Gastrocnemius medialis (tissue), 4 donors: ENCODE measurements at regions not wholly inside any gene's neighbourhood (a gene's known extent, or its start where the extent isn't known, plus 50 kb on each side); places are given as distances from the start of the nearest gene placed in this dataset.

Source experiments
- ATAC-seq, 2 donors: fragments of 150-250 bp; one replicate each; pipeline ENCODE4 v1.9.1; 2016
- DNase-seq, 2 donors: peaks; one replicate each; pipeline ENCODE4 v3.0.0-alpha.2; 2019
- H3K27ac ChIP-seq, 4 donors: fragments of 200-600 bp; sonication (generic); 1 replicate in 1 of 4; 2 replicates in 3 of 4; pipeline ENCODE4 v1.5.1; 2016 to 2018; ENCODE audit warnings: mild to moderate bottlenecking in 2 of 4, moderate library complexity in 1 of 4
- H3K27me3 ChIP-seq, 3 donors: fragments of 200-600 bp; sonication (generic) in 2 of 3; 1 replicate in 1 of 3; 2 replicates in 2 of 3; pipeline versions ENCODE4 v1.5.1 to v1.6.0; 2016 to 2019; ENCODE audit warnings: mild to moderate bottlenecking in 1 of 3, moderate library complexity in 1 of 3
- H3K36me3 ChIP-seq, 2 donors: fragments of 200-600 bp; sonication (generic) in 1 of 2; one replicate each; pipeline ENCODE4 v1.5.1; 2017 to 2018
- H3K4me1 ChIP-seq, 2 donors: fragments of 200-600 bp; sonication (generic) in 1 of 2; one replicate each; pipeline ENCODE4 v1.5.1; 2016 to 2017; ENCODE audit warnings: mild to moderate bottlenecking in 2 of 2
- H3K4me3 ChIP-seq, 4 donors: fragments of 200-600 bp; sonication (generic) in 3 of 4; 1 replicate in 1 of 4; 2 replicates in 3 of 4; pipeline ENCODE4 v1.5.1; 2016 to 2019; ENCODE audit warnings: mild to moderate bottlenecking in 2 of 4
- H3K9me3 ChIP-seq, 3 donors: fragments of 200-600 bp; sonication (generic) in 2 of 3; 1 replicate in 1 of 3; 2 replicates in 2 of 3; pipeline ENCODE4 v1.5.1; 2016 to 2019
- POLR2A ChIP-seq, 2 donors: fragments of 450-650 bp; IDR thresholded peaks; one replicate each; pipeline ENCODE4 v1.6.1; 2017; ENCODE audit warnings: antibody characterized with exemption in 2 of 2, mild to moderate bottlenecking in 2 of 2, moderate library complexity in 2 of 2
- in situ Hi-C, 4 donors: fragments of 200-750 bp; cut with MboI; loops; one replicate each; pipeline versions ENCODE4 v1.15.0 to v1.8.0; 2017; ENCODE audit warnings: low sequenced_read_pairs in 4 of 4
- intact Hi-C: fragments of 100-400 bp; cut with DNase I; formaldehyde crosslinking; loops from one replicate; pipeline ENCODE4 v1.15.1; 2023; ENCODE audit warnings: low total_unique reads
- TF ChIP-seq, protein P1 (sequence below), 5 experiments: fragments of 450-650 bp in 3 of 5; fragments of 200-600 bp in 2 of 5; sonication (generic) in 2 of 5; IDR thresholded peaks in 4 of 5; conservative IDR thresholded peaks in 1 of 5; 1 replicate in 4 of 5; 2 replicates in 1 of 5; pipeline ENCODE4 v1.5.1; 2016 to 2019; ENCODE audit warnings: antibody characterized with exemption in 5 of 5, mild to moderate bottlenecking in 3 of 5, moderate library complexity in 3 of 5

DNA sequence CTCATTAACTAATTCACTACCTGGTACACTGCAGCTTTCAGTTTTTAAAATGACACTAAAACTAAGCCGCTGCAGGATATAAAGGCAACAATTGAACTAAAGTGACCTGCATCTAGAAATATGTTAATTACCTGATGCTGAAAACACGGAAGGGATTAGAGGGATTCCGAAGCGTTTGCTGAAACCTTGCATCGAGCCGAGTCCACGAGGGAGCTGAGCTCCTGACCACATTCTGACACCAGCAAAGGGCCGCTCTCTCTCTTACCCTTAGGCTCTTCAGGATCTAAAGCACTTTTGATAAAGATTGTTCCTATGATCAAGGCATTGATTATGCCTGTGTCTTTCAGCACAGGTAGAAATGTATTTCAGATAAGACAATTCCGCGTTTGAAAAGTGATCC, 59.5 kb upstream of the CDKN3 start:
- no peak for TF ChIP-seq POLR2A (IDR thresholded peaks at IDR 0.05)
- TF ChIP-seq, protein P1, sequence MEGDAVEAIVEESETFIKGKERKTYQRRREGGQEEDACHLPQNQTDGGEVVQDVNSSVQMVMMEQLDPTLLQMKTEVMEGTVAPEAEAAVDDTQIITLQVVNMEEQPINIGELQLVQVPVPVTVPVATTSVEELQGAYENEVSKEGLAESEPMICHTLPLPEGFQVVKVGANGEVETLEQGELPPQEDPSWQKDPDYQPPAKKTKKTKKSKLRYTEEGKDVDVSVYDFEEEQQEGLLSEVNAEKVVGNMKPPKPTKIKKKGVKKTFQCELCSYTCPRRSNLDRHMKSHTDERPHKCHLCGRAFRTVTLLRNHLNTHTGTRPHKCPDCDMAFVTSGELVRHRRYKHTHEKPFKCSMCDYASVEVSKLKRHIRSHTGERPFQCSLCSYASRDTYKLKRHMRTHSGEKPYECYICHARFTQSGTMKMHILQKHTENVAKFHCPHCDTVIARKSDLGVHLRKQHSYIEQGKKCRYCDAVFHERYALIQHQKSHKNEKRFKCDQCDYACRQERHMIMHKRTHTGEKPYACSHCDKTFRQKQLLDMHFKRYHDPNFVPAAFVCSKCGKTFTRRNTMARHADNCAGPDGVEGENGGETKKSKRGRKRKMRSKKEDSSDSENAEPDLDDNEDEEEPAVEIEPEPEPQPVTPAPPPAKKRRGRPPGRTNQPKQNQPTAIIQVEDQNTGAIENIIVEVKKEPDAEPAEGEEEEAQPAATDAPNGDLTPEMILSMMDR (IDR thresholded peaks at IDR 0.05 in 4 of 5, conservative IDR thresholded peaks at IDR 0.05 in 1 of 5): no peak
- H3K4me1 ChIP-seq: no peaks in the 10 kb centered on the region
- H3K36me3 ChIP-seq: no peaks in the 10 kb centered on the region
- intact Hi-C loops: no loop called here
- H3K27ac ChIP-seq: no peak overlapping the region
- no peaks in the 10 kb centered on the region for H3K9me3 ChIP-seq
- DNase-seq (no peak), ATAC-seq (no peak)
- in situ Hi-C loops: loop anchor here in 3 of 4 donors (25.0 kb wide), 2 partner anchors 800 to 1050 kb away; no protein-coding TSS in a partner anchor
- H3K27me3 ChIP-seq: no peaks in the 10 kb centered on the region
- no peak overlapping the region for H3K4me3 ChIP-seq

DNA sequence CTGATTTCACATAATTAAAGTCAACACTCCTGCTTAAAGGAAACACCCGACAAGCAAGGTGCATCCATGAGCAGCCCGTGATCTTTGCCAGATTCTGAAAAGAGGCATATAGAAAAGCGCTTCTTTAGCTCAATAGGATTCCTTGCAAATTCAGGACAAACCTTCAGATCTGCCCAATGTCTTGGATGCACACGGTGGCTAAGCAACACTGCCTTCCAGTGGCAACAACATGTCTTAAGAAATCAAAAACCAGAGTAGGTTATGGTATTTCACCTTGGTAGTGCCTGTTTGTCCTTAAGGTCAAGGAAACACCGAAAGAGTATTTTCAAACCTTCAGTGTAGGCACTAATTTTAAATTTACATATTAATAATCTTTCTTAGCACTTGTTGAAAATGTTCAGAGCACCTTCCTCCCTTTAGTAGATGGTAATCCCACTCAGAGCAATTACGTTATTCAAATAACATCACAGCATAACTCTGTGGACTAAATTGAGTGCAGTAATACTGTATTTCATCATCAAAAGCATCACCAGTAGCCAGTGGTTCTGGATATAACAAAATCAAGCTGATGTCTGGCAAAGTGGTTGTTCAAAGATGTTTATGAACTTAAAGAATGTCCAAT, 58.0 kb upstream of the CDKN3 start:
- DNase-seq (no peak), ATAC-seq (no peak)
- H3K4me1 ChIP-seq: no peaks in the 10 kb centered on the region
- H3K9me3 ChIP-seq: no peaks in the 10 kb centered on the region
- H3K4me3 ChIP-seq: no peak overlapping the region
- in situ Hi-C loops (loop anchor here in 3 of 4 donors (25.0 kb wide), 2 partner anchors 802 to 1052 kb away; no protein-coding TSS in a partner anchor), intact Hi-C loops (no loop called here)
- no peaks in the 10 kb centered on the region for H3K27me3 ChIP-seq
- no peak overlapping the region for H3K27ac ChIP-seq
- no peaks in the 10 kb centered on the region for H3K36me3 ChIP-seq
- TF ChIP-seq, protein P1 (IDR thresholded peaks at IDR 0.05 in 4 of 5, conservative IDR thresholded peaks at IDR 0.05 in 1 of 5): no peak
- TF ChIP-seq POLR2A (IDR thresholded peaks at IDR 0.05): no peak

DNA sequence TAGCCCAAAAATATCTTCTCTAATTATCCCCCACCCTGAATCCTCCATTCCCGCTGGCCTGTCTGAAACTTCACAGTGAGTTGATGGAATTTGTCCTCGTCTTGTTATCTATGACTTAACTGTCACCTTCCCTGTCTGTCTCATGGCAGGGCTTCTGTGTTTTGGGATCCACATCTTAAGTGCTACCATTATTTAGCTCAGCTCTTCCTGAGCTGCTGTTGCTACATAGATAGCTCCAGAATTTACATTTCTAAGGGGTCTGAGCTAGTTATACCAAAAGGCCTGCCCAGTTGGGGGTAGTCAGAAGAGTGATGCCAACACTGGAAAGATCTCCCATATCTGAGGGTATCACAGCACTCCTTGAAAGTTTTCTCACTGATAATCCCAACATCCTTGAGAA, 57.0 kb upstream of the CDKN3 start:
- ATAC-seq: no peak
- Histone ChIP-seq H3K27me3 (no peaks in the 10 kb centered on the region), H3K27ac (no peak overlapping the region), H3K4me3 (no peak overlapping the region), H3K4me1 (no peaks in the 10 kb centered on the region), H3K36me3 (no peaks in the 10 kb centered on the region), H3K9me3 (no peaks in the 10 kb centered on the region)
- intact Hi-C loops: loop anchor here (10.0 kb wide), 1 partner anchor 805 kb away; no protein-coding TSS in a partner anchor
- TF ChIP-seq POLR2A (IDR thresholded peaks at IDR 0.05): no peak
- TF ChIP-seq, protein P1 (IDR thresholded peaks at IDR 0.05 in 4 of 5, conservative IDR thresholded peaks at IDR 0.05 in 1 of 5): no peak
- in situ Hi-C loops: loop anchor here in 3 of 4 donors (25.0 kb wide), 2 partner anchors 802 to 1052 kb away; no protein-coding TSS in a partner anchor
- DNase-seq: no peak

DNA sequence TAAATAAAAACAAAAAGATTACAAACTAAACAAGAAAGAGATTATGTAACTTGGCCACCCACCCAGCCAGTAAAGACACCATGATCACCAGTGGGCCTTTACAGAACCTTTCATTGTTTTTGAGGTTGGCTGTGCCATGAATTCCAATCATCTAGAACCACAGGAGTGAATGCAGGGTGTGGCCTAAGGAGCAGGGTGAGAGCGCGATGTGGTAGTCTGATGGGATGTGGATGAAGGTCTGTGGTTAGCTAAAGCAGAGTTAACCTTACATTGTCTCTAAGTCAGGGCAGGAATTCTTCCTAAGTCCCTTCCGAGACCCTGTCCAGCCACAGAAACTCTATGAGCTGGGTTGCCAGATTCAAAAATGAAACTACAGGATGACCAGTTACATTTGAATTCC, 54.0 kb upstream of the CDKN3 start:
- intact Hi-C loops (loop anchor here (10.0 kb wide), 1 partner anchor 808 kb away; no protein-coding TSS in a partner anchor), in situ Hi-C loops (loop anchor here in 3 of 4 donors (25.0 kb wide), 2 partner anchors 806 to 1056 kb away; no protein-coding TSS in a partner anchor)
- Histone ChIP-seq H3K9me3 (no peaks in the 10 kb centered on the region), H3K27me3 (no peaks in the 10 kb centered on the region), H3K36me3 (no peaks in the 10 kb centered on the region), H3K27ac (no peak overlapping the region), H3K4me1 (no peaks in the 10 kb centered on the region), H3K4me3 (no peak overlapping the region)
- ATAC-seq: no peak
- DNase-seq: no peak
- TF ChIP-seq POLR2A (IDR thresholded peaks at IDR 0.05): no peak
- TF ChIP-seq, protein P1 (IDR thresholded peaks at IDR 0.05 in 4 of 5, conservative IDR thresholded peaks at IDR 0.05 in 1 of 5): no peak
